SK-N-MC (cell line): ENCODE measurements at regions not wholly inside any gene's neighbourhood (a gene's known extent, or its start where the extent isn't known, plus 50 kb on each side); places are given as distances from the start of the nearest gene placed in this dataset.

Source experiments
- EZH2 ChIP-seq: fragments of 200-600 bp; sonication (generic); IDR thresholded peaks from one replicate; pipeline ENCODE4 v1.6.1; 2017; ENCODE audit warnings: antibody characterized with exemption
- FOXP2 ChIP-seq: optimal IDR thresholded peaks from 2 replicates; pipeline ENCODE3; 2011; ENCODE audit warnings: mild to moderate bottlenecking, moderate library complexity; ENCODE audit not compliant: insufficient read depth; ENCODE audit errors: extremely low read length, control extremely low read depth
- POLR2AphosphoS5 ChIP-seq: IDR thresholded peaks from 2 replicates; pipeline ENCODE4 v1.6.1; 2012; ENCODE audit warnings: mild to moderate bottlenecking, low read depth, low read length, borderline replicate concordance

DNA sequence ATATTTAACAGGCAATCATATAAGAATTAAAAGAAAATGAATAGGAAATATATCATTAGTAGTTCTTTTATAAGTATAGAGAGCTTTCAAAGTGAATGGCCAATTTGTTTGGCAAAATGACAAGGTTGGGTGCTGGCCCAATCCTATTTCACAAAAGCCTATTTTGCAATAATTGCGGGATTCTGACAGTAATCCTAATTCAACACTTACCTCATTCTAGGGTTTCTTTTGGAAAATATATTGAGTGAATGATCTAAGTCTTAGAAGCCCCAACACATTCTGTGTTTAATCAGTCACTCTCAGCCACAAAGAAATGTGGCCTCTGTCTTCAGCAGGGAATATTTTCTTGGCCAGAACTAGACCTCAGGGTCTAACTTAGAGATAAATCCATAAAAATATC lies 835.9 kb upstream of the ZNF608 start:
- TF ChIP-seq EZH2 (no peak), POLR2AphosphoS5 (no peak), FOXP2 (no peak)
